Mesothelial cell of epicardium (in vitro differentiated cells): ENCODE measurements at regions not wholly inside any gene's neighbourhood (a gene's known extent, or its start where the extent isn't known, plus 50 kb on each side); places are given as distances from the start of the nearest gene placed in this dataset.

Source experiments
- DNase-seq, 2 experiments: peaks; one replicate each; pipeline ENCODE4 v3.0.0; 2021; ENCODE audit warnings: low spot score in 2 of 2; ENCODE audit not compliant: unreplicated experiment in 2 of 2
- H3K27ac Mint-ChIP-seq: 2 replicates; pipeline ENCODE4 v1.8.0; 2021; ENCODE audit warnings: mixed read lengths
- H3K27me3 Mint-ChIP-seq: 2 replicates; pipeline ENCODE4 v1.8.0; 2021; ENCODE audit warnings: low read depth, mixed read lengths
- H3K36me3 Mint-ChIP-seq: 2 replicates; pipeline ENCODE4 v1.8.0; 2021; ENCODE audit warnings: mixed read lengths
- H3K4me1 Mint-ChIP-seq: 2 replicates; pipeline ENCODE4 v1.8.0; 2021; ENCODE audit warnings: mixed read lengths
- H3K4me3 Mint-ChIP-seq: 2 replicates; pipeline ENCODE4 v1.8.0; 2021; ENCODE audit warnings: mild to moderate bottlenecking, moderate library complexity, mixed read lengths
- H3K9me3 Mint-ChIP-seq: 2 replicates; pipeline ENCODE4 v1.8.0; 2021; ENCODE audit warnings: mixed read lengths
- TF ChIP-seq, protein P1 (sequence below): fragments of 200-600 bp; sonication (generic); IDR thresholded peaks from one replicate; pipeline ENCODE4 v1.5.0; 2021; ENCODE audit warnings: antibody characterized with exemption; ENCODE audit not compliant: unreplicated experiment

DNA sequence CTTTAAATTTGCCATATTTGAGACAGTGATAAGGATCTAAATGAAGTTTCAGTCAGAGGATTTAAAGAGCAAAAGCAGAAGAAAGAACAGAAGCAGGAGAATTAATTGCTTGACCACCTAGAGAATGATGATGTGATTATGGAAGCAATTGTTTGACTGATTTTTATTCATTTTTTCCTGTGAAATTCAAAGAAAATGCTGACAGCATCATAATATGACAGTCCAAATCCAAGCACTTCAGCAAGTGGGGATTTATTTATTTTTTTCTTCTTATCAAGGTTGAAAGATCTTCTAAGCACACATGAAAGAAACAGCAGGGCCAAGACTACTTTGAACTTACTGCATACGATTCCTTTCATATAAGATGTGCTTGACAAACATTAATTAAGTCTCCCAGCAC is 125.2 kb downstream of the BMP2 start:
- H3K4me1 Mint-ChIP-seq: peaks cover 9% of the 10 kb centered on the region
- peaks cover 11% of the 10 kb centered on the region for H3K9me3 Mint-ChIP-seq
- no peak overlapping the region for H3K27ac Mint-ChIP-seq
- peaks cover under 1% of the 10 kb centered on the region for H3K27me3 Mint-ChIP-seq
- TF ChIP-seq, protein P1, sequence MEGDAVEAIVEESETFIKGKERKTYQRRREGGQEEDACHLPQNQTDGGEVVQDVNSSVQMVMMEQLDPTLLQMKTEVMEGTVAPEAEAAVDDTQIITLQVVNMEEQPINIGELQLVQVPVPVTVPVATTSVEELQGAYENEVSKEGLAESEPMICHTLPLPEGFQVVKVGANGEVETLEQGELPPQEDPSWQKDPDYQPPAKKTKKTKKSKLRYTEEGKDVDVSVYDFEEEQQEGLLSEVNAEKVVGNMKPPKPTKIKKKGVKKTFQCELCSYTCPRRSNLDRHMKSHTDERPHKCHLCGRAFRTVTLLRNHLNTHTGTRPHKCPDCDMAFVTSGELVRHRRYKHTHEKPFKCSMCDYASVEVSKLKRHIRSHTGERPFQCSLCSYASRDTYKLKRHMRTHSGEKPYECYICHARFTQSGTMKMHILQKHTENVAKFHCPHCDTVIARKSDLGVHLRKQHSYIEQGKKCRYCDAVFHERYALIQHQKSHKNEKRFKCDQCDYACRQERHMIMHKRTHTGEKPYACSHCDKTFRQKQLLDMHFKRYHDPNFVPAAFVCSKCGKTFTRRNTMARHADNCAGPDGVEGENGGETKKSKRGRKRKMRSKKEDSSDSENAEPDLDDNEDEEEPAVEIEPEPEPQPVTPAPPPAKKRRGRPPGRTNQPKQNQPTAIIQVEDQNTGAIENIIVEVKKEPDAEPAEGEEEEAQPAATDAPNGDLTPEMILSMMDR: no peak
- H3K36me3 Mint-ChIP-seq: no peaks in the 10 kb centered on the region
- DNase-seq: no peak
- no peak overlapping the region for H3K4me3 Mint-ChIP-seq

DNA sequence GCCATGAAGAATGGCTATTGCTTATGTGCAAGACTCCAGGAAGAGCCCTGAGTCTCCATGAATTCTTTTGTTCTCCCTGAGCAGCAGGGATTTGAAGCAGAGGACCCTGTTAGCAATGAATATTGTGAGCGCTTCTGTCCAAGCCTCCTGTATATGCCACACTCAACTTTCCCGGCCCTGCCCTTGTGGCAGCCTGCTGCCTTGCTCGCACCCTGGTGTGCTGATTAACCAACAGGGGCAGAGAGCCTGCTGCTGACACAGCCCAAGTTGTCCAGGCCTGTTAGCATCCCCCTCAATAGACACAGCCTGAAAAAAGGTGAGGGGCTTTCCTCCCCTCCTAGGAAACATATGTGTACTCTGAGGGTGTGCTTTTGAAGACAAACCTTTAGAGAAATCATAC is 131.4 kb downstream of the BMP2 start:
- TF ChIP-seq, protein P1: no peak
- DNase-seq: no peak
- Mint-ChIP-seq H3K9me3 (peaks cover 3% of the 10 kb centered on the region), H3K4me3 (no peak overlapping the region), H3K36me3 (no peaks in the 10 kb centered on the region), H3K27ac (no peak overlapping the region), H3K4me1 (peaks cover 2% of the 10 kb centered on the region), H3K27me3 (no peaks in the 10 kb centered on the region)

GRCh38 chr20:6906871-6907270 is 139.4 kb downstream of the BMP2 start:
- no peak for DNase-seq
- no peak overlapping the region for H3K27ac Mint-ChIP-seq
- H3K4me1 Mint-ChIP-seq: peaks cover 4% of the 10 kb centered on the region
- H3K36me3 Mint-ChIP-seq: no peaks in the 10 kb centered on the region
- H3K27me3 Mint-ChIP-seq: no peaks in the 10 kb centered on the region
- no peak overlapping the region for H3K4me3 Mint-ChIP-seq
- TF ChIP-seq, protein P1: no peak
- H3K9me3 Mint-ChIP-seq: peaks cover 4% of the 10 kb centered on the region

DNA sequence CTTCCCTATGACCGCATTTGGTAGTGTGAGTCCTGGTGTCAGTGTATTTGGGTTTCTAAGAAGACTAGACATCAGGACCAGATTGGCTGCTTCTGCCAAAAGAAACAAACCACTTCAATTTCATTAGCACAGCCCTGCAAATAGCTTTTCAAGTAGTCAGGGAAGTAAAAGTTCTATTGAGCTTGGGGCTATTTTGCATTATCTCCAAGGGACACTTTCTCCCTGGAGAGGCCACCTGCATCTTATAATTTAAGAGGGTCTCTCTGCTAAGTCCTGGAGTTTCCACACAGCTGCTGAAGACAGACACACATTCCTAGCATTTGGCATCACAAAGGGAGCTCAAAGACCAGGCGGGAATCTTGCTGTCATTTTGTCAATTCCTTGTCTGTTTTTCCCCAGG is 141.2 kb downstream of the BMP2 start:
- peaks cover 4% of the 10 kb centered on the region for H3K4me1 Mint-ChIP-seq
- no peaks in the 10 kb centered on the region for H3K36me3 Mint-ChIP-seq
- TF ChIP-seq, protein P1: no peak
- H3K27ac Mint-ChIP-seq: no peak overlapping the region
- H3K4me3 Mint-ChIP-seq: no peak overlapping the region
- peaks cover 4% of the 10 kb centered on the region for H3K9me3 Mint-ChIP-seq
- H3K27me3 Mint-ChIP-seq: no peaks in the 10 kb centered on the region
- DNase-seq: no peak

DNA sequence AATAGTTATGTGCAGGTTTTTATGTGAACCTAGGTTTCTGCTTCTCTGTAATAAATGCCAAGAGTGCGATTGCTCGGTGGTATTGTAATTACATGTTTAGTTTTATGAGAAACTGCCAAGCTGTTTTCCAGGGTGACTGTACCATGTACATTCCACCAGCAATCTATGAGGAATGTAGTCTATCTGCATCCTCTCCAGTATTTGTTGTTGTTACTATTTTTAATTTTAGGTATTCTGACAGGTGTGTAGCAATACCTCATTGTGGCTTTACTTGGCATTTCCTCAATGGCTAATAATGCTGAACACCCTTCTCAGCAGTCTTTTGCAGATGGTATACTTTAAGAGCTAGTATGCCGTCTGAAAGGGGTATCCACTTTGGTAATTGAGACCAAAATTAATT is 142.1 kb downstream of the BMP2 start:
- Mint-ChIP-seq H3K27me3 (no peaks in the 10 kb centered on the region), H3K4me1 (peaks cover 6% of the 10 kb centered on the region), H3K36me3 (no peaks in the 10 kb centered on the region), H3K27ac (no peak overlapping the region), H3K4me3 (no peak overlapping the region), H3K9me3 (peaks cover 4% of the 10 kb centered on the region)
- TF ChIP-seq, protein P1: no peak
- DNase-seq: no peak

GRCh38 chr20:6914986-6915385 is 147.5 kb downstream of the BMP2 start:
- H3K4me3 Mint-ChIP-seq: no peak overlapping the region
- H3K36me3 Mint-ChIP-seq: no peaks in the 10 kb centered on the region
- no peak overlapping the region for H3K27ac Mint-ChIP-seq
- H3K9me3 Mint-ChIP-seq: no peaks in the 10 kb centered on the region
- TF ChIP-seq, protein P1: no peak
- H3K4me1 Mint-ChIP-seq: peaks cover 7% of the 10 kb centered on the region
- no peak for DNase-seq
- no peaks in the 10 kb centered on the region for H3K27me3 Mint-ChIP-seq
